Mesothelial cell of epicardium (in vitro differentiated cells): ENCODE measurements at regions not wholly inside any gene's neighbourhood (a gene's known extent, or its start where the extent isn't known, plus 50 kb on each side); places are given as distances from the start of the nearest gene placed in this dataset.

Experiments used
- DNase-seq, 2 experiments: peaks; one replicate each; pipeline ENCODE4 v3.0.0; 2021; ENCODE audit warnings: low spot score in 2 of 2; ENCODE audit not compliant: unreplicated experiment in 2 of 2
- H3K27ac Mint-ChIP-seq: 2 replicates; pipeline ENCODE4 v1.8.0; 2021; ENCODE audit warnings: mixed read lengths
- H3K27me3 Mint-ChIP-seq: 2 replicates; pipeline ENCODE4 v1.8.0; 2021; ENCODE audit warnings: low read depth, mixed read lengths
- H3K36me3 Mint-ChIP-seq: 2 replicates; pipeline ENCODE4 v1.8.0; 2021; ENCODE audit warnings: mixed read lengths
- H3K4me1 Mint-ChIP-seq: 2 replicates; pipeline ENCODE4 v1.8.0; 2021; ENCODE audit warnings: mixed read lengths
- H3K4me3 Mint-ChIP-seq: 2 replicates; pipeline ENCODE4 v1.8.0; 2021; ENCODE audit warnings: mild to moderate bottlenecking, moderate library complexity, mixed read lengths
- H3K9me3 Mint-ChIP-seq: 2 replicates; pipeline ENCODE4 v1.8.0; 2021; ENCODE audit warnings: mixed read lengths
- TF ChIP-seq, protein P1 (sequence below): fragments of 200-600 bp; sonication (generic); IDR thresholded peaks from one replicate; pipeline ENCODE4 v1.5.0; 2021; ENCODE audit warnings: antibody characterized with exemption; ENCODE audit not compliant: unreplicated experiment

DNA sequence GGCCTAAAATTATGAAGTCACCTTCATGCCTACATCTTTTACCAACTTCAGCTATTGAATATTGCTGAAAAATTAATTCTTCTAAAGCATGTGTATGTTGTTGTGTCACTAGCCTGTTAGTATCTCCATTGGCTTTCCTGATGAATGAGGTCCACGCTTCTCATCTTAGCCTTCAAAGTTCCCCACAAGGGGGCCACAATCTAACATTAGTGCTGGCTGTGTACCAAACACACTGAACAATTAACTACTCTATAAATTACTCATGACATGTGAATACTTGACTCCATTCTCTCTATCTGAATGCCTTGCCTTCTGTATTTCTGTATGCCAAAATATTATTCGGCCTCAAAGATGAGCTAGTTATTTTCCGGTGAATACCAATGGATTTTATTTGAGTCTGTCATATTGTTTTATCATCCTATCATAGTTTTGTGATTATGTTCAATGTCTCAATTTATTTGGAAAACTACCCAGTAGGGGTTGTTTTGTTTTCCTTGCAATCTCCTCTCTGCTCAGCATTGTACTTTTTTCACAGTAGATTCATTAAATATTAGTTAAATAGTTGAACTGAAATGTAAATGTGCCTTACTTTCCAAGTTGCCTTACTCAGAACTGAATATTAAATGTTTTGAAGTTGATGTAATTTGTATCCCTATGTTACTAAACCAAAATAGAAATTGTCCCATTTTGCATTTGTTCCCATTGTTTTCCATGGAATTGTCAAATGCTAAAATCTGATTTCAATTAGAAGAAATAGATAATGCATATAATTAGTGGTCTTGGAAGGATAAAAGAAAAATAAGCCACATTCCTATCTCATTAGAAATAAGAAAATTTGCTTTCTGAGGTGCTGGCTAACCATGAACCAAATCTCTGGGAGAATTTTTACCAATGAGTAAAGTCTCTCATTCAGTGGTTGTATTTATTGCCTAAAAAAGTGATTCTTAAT, 208.4 kb upstream of the COL3A1 start:
- Mint-ChIP-seq H3K27ac (peak overlapping the region; percentile 35), H3K4me1 (peaks cover 16% of the 10 kb centered on the region)
- TF ChIP-seq, protein P1, sequence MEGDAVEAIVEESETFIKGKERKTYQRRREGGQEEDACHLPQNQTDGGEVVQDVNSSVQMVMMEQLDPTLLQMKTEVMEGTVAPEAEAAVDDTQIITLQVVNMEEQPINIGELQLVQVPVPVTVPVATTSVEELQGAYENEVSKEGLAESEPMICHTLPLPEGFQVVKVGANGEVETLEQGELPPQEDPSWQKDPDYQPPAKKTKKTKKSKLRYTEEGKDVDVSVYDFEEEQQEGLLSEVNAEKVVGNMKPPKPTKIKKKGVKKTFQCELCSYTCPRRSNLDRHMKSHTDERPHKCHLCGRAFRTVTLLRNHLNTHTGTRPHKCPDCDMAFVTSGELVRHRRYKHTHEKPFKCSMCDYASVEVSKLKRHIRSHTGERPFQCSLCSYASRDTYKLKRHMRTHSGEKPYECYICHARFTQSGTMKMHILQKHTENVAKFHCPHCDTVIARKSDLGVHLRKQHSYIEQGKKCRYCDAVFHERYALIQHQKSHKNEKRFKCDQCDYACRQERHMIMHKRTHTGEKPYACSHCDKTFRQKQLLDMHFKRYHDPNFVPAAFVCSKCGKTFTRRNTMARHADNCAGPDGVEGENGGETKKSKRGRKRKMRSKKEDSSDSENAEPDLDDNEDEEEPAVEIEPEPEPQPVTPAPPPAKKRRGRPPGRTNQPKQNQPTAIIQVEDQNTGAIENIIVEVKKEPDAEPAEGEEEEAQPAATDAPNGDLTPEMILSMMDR: no peak

GRCh38 chr2:188766471-188766856, 207.7 kb upstream of the COL3A1 start:
- Mint-ChIP-seq H3K36me3 (peaks cover 2% of the 10 kb centered on the region), H3K4me3 (no peak overlapping the region), H3K9me3 (peaks cover 14% of the 10 kb centered on the region), H3K4me1 (peaks cover 12% of the 10 kb centered on the region), H3K27me3 (no peaks in the 10 kb centered on the region), H3K27ac (no peak overlapping the region)
- TF ChIP-seq, protein P1: no peak
- DNase-seq: no peak

More for the DNA sequence above, 208.4 kb upstream of the COL3A1 start:
- peaks cover 14% of the 10 kb centered on the region for H3K9me3 Mint-ChIP-seq
- H3K4me3 Mint-ChIP-seq: no peak overlapping the region
- no peak for DNase-seq
- H3K27me3 Mint-ChIP-seq: no peaks in the 10 kb centered on the region
- peaks cover 2% of the 10 kb centered on the region for H3K36me3 Mint-ChIP-seq

DNA sequence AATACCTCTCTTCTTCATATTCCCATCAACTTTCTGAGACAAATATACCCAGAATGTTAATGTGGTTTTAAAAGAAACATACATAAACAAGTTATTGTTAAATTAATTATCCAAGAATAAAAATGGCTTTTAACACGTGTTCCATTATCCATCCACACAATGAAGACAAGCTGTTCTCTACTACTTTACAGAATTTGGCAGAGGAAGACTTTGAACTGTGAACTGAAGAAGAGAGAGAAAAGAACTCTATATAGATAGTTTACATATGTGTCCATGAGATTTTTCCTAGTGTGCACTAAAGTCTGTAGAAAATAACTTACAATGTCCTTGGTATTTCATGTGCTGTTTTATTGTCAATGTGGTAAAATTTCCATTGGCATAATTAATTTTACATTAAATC, 207.0 kb upstream of the COL3A1 start:
- Mint-ChIP-seq H3K4me3 (no peak overlapping the region), H3K9me3 (peaks cover 20% of the 10 kb centered on the region)
- TF ChIP-seq, protein P1: no peak

DNA sequence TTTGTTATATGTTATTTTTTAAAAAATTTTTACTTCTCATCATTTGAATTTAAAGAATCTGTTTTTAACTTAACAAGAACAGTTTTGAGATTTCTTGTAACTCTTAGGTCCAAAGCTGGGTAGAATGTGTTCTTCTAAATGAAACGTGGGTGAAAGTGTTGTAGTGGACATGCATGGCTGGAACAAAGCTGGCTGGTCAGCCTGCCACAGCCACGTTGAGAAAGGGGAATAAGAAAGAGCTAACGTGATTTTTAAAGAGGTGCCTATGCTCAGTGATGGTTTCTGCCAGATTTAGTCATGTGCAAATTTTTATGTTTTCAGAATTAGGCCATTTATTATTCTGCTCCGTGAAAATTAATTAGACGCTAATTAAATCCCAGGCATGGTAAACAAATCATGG, 203.9 kb upstream of the COL3A1 start:
- peaks cover 2% of the 10 kb centered on the region for H3K36me3 Mint-ChIP-seq
- no peak for DNase-seq
- H3K4me1 Mint-ChIP-seq: peaks cover 8% of the 10 kb centered on the region
- H3K27ac Mint-ChIP-seq: no peak overlapping the region
- TF ChIP-seq, protein P1: no peak
- H3K9me3 Mint-ChIP-seq: peaks cover 26% of the 10 kb centered on the region
- H3K27me3 Mint-ChIP-seq: no peaks in the 10 kb centered on the region
- no peak overlapping the region for H3K4me3 Mint-ChIP-seq

More for the DNA sequence above, 207.0 kb upstream of the COL3A1 start:
- no peak for DNase-seq
- H3K27me3 Mint-ChIP-seq: no peaks in the 10 kb centered on the region
- H3K27ac Mint-ChIP-seq: peak overlapping the region; percentile 24
- H3K4me1 Mint-ChIP-seq: peaks cover 10% of the 10 kb centered on the region
- peaks cover 2% of the 10 kb centered on the region for H3K36me3 Mint-ChIP-seq

- no peak for DNase-seq
- H3K36me3 Mint-ChIP-seq: peaks cover 6% of the 10 kb centered on the region
- no peak overlapping the region for H3K4me3 Mint-ChIP-seq
- H3K27me3 Mint-ChIP-seq: no peaks in the 10 kb centered on the region
- H3K9me3 Mint-ChIP-seq: peaks cover 30% of the 10 kb centered on the region
- H3K4me1 Mint-ChIP-seq: peaks cover 3% of the 10 kb centered on the region
- H3K27ac Mint-ChIP-seq: no peak overlapping the region
- TF ChIP-seq, protein P1: no peak
Observed at GRCh38 chr2:188773075-188773474, 201.1 kb upstream of the COL3A1 start.
